NCI-H1436 treated with DMSO at 0.1 percent for 48 hours (cell line): ENCODE measurements at regions not wholly inside any gene's neighbourhood (a gene's known extent, or its start where the extent isn't known, plus 50 kb on each side); places are given as distances from the start of the nearest gene placed in this dataset.

Source experiments
- DNase-seq: peaks from one replicate; lab custom pipeline; 2025; lab: John Stamatoyannopoulos, UW

GRCh38 chr5:122721127-122721526 lies 53.8 kb upstream of the SNX2 start:
- no peak for DNase-seq

GRCh38 chr5:122722341-122722740 lies 52.5 kb upstream of the SNX2 start:
- no peak for DNase-seq

- no peak for DNase-seq
Measured at GRCh38 chr5:122723606-122724352, 51.1 kb upstream of the SNX2 start.
